ENCODE measurements at regions not wholly inside any gene's neighbourhood (a gene's known extent, or its start where the extent isn't known, plus 50 kb on each side); places are given as distances from the start of the nearest gene placed in this dataset.

DNA sequence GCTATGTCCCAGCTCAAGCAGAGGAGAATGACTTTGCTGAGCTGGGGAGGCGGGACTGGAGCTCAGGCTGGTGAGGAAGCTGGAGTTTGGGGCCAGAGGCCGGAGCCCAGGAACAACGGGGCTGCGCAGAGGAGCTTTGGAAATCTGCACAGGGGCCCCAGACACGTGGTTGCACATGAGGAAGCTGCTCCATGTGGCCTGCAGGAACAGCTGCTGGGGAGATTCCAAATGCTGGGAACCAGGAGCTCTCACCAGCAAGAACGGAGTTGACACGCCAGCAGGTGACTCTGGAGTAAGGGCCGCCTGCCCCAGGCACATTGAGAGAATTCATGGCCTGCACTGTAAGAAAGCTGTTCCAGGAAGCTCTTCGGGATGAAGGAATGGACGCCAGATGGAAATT, 91.0 kb downstream of the OLFM1 start:
- no peak for TF ChIP-seq MYC (IDR thresholded peaks at IDR 0.05; ENCODE audit: low read depth, low read length)
- TF ChIP-seq, protein P1, sequence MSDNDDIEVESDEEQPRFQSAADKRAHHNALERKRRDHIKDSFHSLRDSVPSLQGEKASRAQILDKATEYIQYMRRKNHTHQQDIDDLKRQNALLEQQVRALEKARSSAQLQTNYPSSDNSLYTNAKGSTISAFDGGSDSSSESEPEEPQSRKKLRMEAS (IDR thresholded peaks at IDR 0.05; ENCODE audit: low read depth, low read length), result no peak
- TF ChIP-seq CTCF (IDR thresholded peaks at IDR 0.05; ENCODE audit: low read depth, low read length), result no peak

Measured in NB4 (cell line).